ENCODE measurements at regions not wholly inside any gene's neighbourhood (a gene's known extent, or its start where the extent isn't known, plus 50 kb on each side); places are given as distances from the start of the nearest gene placed in this dataset.
"Not testable (repeated sequence)": the region's sequence is repeated elsewhere in the genome, so short reads cannot be mapped to it uniquely, and the experiment has no call there.

- DNase-seq (ENCODE audit: low spot score): peak; percentile 59
- no peak for TF ChIP-seq CTCF (IDR thresholded peaks at IDR 0.05; ENCODE audit: extremely low read depth, insufficient read depth, missing control alignments)
- in situ Hi-C loops (cut with MboI; ENCODE audit: low pct_unique_long_range_greater_than_20kb, low sequenced_read_pairs, unreplicated experiment): no loop called here
Observed at GRCh38 chr3:160099834-160100233, 111.2 kb downstream of the IL12A start.

GRCh38 chr3:160100610-160101009 is 112.0 kb downstream of the IL12A start:
- in situ Hi-C loops (cut with MboI; ENCODE audit: low pct_unique_long_range_greater_than_20kb, low sequenced_read_pairs, unreplicated experiment): no loop called here
- TF ChIP-seq CTCF (IDR thresholded peaks at IDR 0.05; ENCODE audit: extremely low read depth, insufficient read depth, missing control alignments): no peak
- no peak for DNase-seq (ENCODE audit: low spot score)

GRCh38 chr3:160102001-160102400 is 113.4 kb downstream of the IL12A start:
- DNase-seq (ENCODE audit: low spot score); in situ Hi-C loops (cut with MboI; ENCODE audit: low pct_unique_long_range_greater_than_20kb, low sequenced_read_pairs, unreplicated experiment): not testable (repeated sequence)

GRCh38 chr3:160103397-160103796 is 114.8 kb downstream of the IL12A start:
- DNase-seq (ENCODE audit: low spot score): no peak
- in situ Hi-C loops (cut with MboI; ENCODE audit: low pct_unique_long_range_greater_than_20kb, low sequenced_read_pairs, unreplicated experiment): no loop called here
- no peak for TF ChIP-seq CTCF (IDR thresholded peaks at IDR 0.05; ENCODE audit: extremely low read depth, insufficient read depth, missing control alignments)

GRCh38 chr3:160105907-160106584 is 117.4 kb downstream of the IL12A start:
- in situ Hi-C loops (cut with MboI; ENCODE audit: low pct_unique_long_range_greater_than_20kb, low sequenced_read_pairs, unreplicated experiment): no loop called here
- no peak for DNase-seq (ENCODE audit: low spot score)
- no peak for TF ChIP-seq CTCF (IDR thresholded peaks at IDR 0.05; ENCODE audit: extremely low read depth, insufficient read depth, missing control alignments)

- no peak for TF ChIP-seq CTCF (IDR thresholded peaks at IDR 0.05; ENCODE audit: extremely low read depth, insufficient read depth, missing control alignments)
- in situ Hi-C loops (cut with MboI; ENCODE audit: low pct_unique_long_range_greater_than_20kb, low sequenced_read_pairs, unreplicated experiment): no loop called here
- DNase-seq (ENCODE audit: low spot score): no peak
Observed at GRCh38 chr3:160106905-160107861, 118.0 kb upstream of the C3orf80 start.

- in situ Hi-C loops (cut with MboI; ENCODE audit: low pct_unique_long_range_greater_than_20kb, low sequenced_read_pairs, unreplicated experiment): no loop called here
- no peak for DNase-seq (ENCODE audit: low spot score)
- TF ChIP-seq CTCF (IDR thresholded peaks at IDR 0.05; ENCODE audit: extremely low read depth, insufficient read depth, missing control alignments): no peak
Observed at GRCh38 chr3:160108362-160108761, 116.9 kb upstream of the C3orf80 start.
